ENCODE measurements at regions not wholly inside any gene's neighbourhood (a gene's known extent, or its start where the extent isn't known, plus 50 kb on each side); places are given as distances from the start of the nearest gene placed in this dataset.
"Not testable (repeated sequence)": the region's sequence is repeated elsewhere in the genome, so short reads cannot be mapped to it uniquely, and the experiment has no call there.

DNA sequence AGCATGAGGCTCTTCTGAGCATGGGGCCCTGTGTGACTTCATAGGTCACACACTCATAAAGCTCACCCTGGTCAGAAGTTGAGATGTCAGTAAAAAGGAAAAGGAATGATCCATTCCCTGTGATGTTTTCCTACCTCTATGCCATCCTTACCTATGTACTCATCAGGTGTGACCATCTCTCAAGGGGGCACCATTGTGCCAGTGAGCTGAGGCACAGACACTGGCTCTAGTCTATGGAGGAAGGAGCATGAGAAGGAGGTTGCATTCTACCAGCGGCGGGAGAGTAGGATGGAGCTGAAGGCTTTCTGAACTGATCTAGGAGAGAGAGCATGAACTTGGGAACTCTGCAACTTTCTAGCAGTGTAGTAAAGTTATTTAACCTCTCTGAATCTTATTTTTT lies 65.8 kb upstream of the RGL1 start:
- H2AFZ ChIP-seq (ENCODE audit: low read length), result no peak overlapping the region
- no peak overlapping the region for H3K23ac ChIP-seq (ENCODE audit: low read depth, low read length, poor library complexity)
- no peak for DNase-seq (ENCODE audit: low spot score)
- H3K36me3 ChIP-seq (replicated peaks in 1 of 2; ENCODE audit: control insufficient read depth in 2 of 2, insufficient read depth in 2 of 2, low read length in 2 of 2), result peaks cover 0 to 6% of the 10 kb centered on the region in 2 donors
- no peaks in the 10 kb centered on the region for H3K9me3 ChIP-seq (replicated peaks in 1 of 2; ENCODE audit: control insufficient read depth in 2 of 2, insufficient read depth in 1 of 2, low read depth in 1 of 2, low read length in 2 of 2)
- no peak overlapping the region for H3K27ac ChIP-seq (replicated peaks; ENCODE audit: low read length)
- H2AK5ac ChIP-seq (ENCODE audit: low read depth, low read length), result no peak overlapping the region
- no peaks in the 10 kb centered on the region for H3K79me1 ChIP-seq (ENCODE audit: low read depth, low read length)
- H3K18ac ChIP-seq (ENCODE audit: low read length), result no peak overlapping the region
- H2BK15ac ChIP-seq (ENCODE audit: low read length), result no peak overlapping the region
- H2BK5ac ChIP-seq (ENCODE audit: low read length), result no peak overlapping the region
- no peak overlapping the region for H3K9ac ChIP-seq (ENCODE audit: low read depth, low read length, poor library complexity)
- H3K4me3 ChIP-seq (ENCODE audit: low read length in 2 of 2), result no peak overlapping the region
- no peaks in the 10 kb centered on the region for H3K27me3 ChIP-seq (ENCODE audit: control insufficient read depth in 3 of 3, insufficient read depth in 3 of 3, low read depth in 1 of 3, low read length in 3 of 3)
- no peak overlapping the region for H3K4me2 ChIP-seq (ENCODE audit: insufficient read depth, low read length, poor library complexity, severe bottlenecking)
- no CpG with 5 or more reads among the region's 2 CpGs for WGBS, 2 donors (ENCODE audit: extremely low coverage in 2 of 2, insufficient read length in 2 of 2, insufficient replicate concordance in 1 of 2)
- no peak overlapping the region for H2BK12ac ChIP-seq (ENCODE audit: low read length)
- H4K91ac ChIP-seq (ENCODE audit: low read depth, low read length, poor library complexity), result no peak overlapping the region
- no peak overlapping the region for H2BK120ac ChIP-seq (ENCODE audit: low read depth, low read length)
- no peak overlapping the region for H4K8ac ChIP-seq (ENCODE audit: low read depth, low read length)
- no peak overlapping the region for H3K4ac ChIP-seq (ENCODE audit: low read length)
- H3K14ac ChIP-seq (ENCODE audit: low read length), result no peak overlapping the region
- H3K4me1 ChIP-seq (ENCODE audit: control insufficient read depth in 2 of 2, insufficient read depth in 1 of 2, low read depth in 1 of 2, low read length in 2 of 2), result peaks cover 2 to 5% of the 10 kb centered on the region in 2 donors

DNA sequence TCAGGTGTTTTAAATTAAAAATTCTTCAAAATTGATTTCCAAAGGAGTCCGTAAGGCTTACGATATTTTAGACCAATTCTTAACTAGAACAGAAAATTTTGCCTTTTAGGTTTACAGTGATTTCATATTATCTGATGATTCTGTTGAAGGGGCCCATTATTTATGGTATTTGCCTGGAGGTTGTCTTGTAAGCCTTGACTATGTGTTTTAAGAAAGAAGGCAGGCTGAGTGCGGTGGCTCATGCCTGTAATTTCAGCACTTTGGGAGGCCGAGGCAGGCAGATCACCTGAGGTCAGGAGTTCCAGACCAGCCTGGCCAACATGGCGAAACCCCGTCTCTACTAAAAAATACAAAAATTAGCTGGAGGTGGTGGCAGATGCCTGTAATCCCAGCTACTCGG lies 67.0 kb upstream of the RGL1 start:
- not testable (repeated sequence) for H2BK5ac ChIP-seq (ENCODE audit: low read length); H3K79me1 ChIP-seq (ENCODE audit: low read depth, low read length); H4K8ac ChIP-seq (ENCODE audit: low read depth, low read length); H2BK120ac ChIP-seq (ENCODE audit: low read depth, low read length); H3K9ac ChIP-seq (ENCODE audit: low read depth, low read length, poor library complexity); H3K4me2 ChIP-seq (ENCODE audit: insufficient read depth, low read length, poor library complexity, severe bottlenecking); H2BK15ac ChIP-seq (ENCODE audit: low read length); H3K18ac ChIP-seq (ENCODE audit: low read length); H3K27ac ChIP-seq (replicated peaks; ENCODE audit: low read length); H2BK12ac ChIP-seq (ENCODE audit: low read length); H2AFZ ChIP-seq (ENCODE audit: low read length); H4K91ac ChIP-seq (ENCODE audit: low read depth, low read length, poor library complexity); H3K27me3 ChIP-seq (ENCODE audit: control insufficient read depth in 3 of 3, insufficient read depth in 3 of 3, low read depth in 1 of 3, low read length in 3 of 3); H3K4me3 ChIP-seq (ENCODE audit: low read length in 2 of 2); H3K14ac ChIP-seq (ENCODE audit: low read length); H3K9me3 ChIP-seq (replicated peaks in 1 of 2; ENCODE audit: control insufficient read depth in 2 of 2, insufficient read depth in 1 of 2, low read depth in 1 of 2, low read length in 2 of 2); H2AK5ac ChIP-seq (ENCODE audit: low read depth, low read length); H3K36me3 ChIP-seq (replicated peaks in 1 of 2; ENCODE audit: control insufficient read depth in 2 of 2, insufficient read depth in 2 of 2, low read length in 2 of 2); H3K4me1 ChIP-seq (ENCODE audit: control insufficient read depth in 2 of 2, insufficient read depth in 1 of 2, low read depth in 1 of 2, low read length in 2 of 2); H3K23ac ChIP-seq (ENCODE audit: low read depth, low read length, poor library complexity); DNase-seq (ENCODE audit: low spot score); H3K4ac ChIP-seq (ENCODE audit: low read length)
- WGBS, 2 donors (ENCODE audit: extremely low coverage in 2 of 2, insufficient read length in 2 of 2, insufficient replicate concordance in 1 of 2), result no CpG with 5 or more reads among the region's 7 CpGs

DNA sequence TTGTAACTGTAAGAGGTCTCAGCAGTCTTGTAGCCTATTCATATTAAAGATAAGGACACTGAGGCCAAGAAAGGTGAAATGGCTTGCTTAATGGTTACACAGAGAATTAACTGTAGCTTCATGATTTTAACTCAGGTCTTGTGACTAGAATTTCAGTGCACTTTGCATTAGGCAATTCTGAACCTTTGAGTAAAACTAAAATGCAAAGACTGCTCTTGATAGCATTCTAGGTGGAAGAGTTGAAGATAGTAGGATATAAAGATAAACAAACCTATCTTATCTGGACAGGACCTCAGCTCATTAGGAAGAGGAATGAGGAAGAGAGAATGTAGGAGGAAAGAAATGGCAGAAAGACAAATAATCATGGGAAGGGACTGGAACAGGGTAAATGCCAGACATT lies 68.6 kb upstream of the RGL1 start:
- Histone ChIP-seq H3K14ac (ENCODE audit: low read length) (no peak overlapping the region), H3K27me3 (ENCODE audit: control insufficient read depth in 3 of 3, insufficient read depth in 3 of 3, low read depth in 1 of 3, low read length in 3 of 3) (no peaks in the 10 kb centered on the region)

DNA sequence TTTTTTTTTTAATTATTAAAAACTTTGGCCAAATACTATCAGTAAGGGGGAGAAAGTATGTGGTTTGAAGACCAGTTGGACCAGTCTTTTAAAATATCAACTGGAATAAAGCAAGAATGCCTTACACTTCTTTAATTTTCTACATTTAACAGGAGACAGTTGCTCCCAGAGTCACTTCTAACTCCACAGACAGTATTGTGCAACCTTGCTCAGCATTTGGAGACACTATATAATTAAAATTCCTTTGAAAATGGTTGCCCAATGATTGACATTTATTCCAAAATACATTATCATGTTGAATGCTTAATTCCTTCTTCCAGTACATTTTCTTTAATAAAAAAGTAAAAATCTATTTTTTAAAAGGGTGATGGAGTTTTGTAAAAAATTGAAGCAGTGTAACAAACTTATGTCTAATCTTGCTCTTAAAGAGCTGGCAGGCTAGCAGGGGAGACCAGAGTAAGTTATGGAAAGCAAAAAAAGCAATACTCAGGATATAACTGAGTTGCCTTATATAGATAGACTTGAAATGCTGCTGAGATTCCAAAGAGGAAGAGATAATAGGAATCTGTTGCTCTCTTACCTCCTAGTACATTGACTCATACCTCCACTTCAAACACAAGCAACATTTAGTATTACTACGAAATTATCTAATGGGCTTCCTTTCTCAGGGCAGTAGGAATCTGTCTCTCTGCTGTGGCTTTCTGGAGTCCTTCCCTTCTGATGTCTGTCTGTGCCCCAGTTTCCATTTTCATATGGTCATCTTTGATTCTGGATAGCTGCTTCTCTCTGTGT lies 69.7 kb upstream of the RGL1 start:
- Histone ChIP-seq H3K36me3 (replicated peaks in 1 of 2; ENCODE audit: control insufficient read depth in 2 of 2, insufficient read depth in 2 of 2, low read length in 2 of 2) (no peaks in the 10 kb centered on the region), H3K9ac (ENCODE audit: low read depth, low read length, poor library complexity) (no peak overlapping the region), H3K27me3 (ENCODE audit: control insufficient read depth in 3 of 3, insufficient read depth in 3 of 3, low read depth in 1 of 3, low read length in 3 of 3) (no peaks in the 10 kb centered on the region), H2AFZ (ENCODE audit: low read length) (no peak overlapping the region), H4K8ac (ENCODE audit: low read depth, low read length) (no peak overlapping the region), H2BK120ac (ENCODE audit: low read depth, low read length) (no peak overlapping the region), H4K91ac (ENCODE audit: low read depth, low read length, poor library complexity) (no peak overlapping the region), H3K27ac (replicated peaks; ENCODE audit: low read length) (no peak overlapping the region), H2BK15ac (ENCODE audit: low read length) (no peak overlapping the region), H2AK5ac (ENCODE audit: low read depth, low read length) (no peak overlapping the region), H3K4me1 (ENCODE audit: control insufficient read depth in 2 of 2, insufficient read depth in 1 of 2, low read depth in 1 of 2, low read length in 2 of 2) (peaks cover 2 to 5% of the 10 kb centered on the region in 2 donors), H3K14ac (ENCODE audit: low read length) (no peak overlapping the region), H3K79me1 (ENCODE audit: low read depth, low read length) (no peaks in the 10 kb centered on the region), H3K18ac (ENCODE audit: low read length) (no peak overlapping the region), H3K9me3 (replicated peaks in 1 of 2; ENCODE audit: control insufficient read depth in 2 of 2, insufficient read depth in 1 of 2, low read depth in 1 of 2, low read length in 2 of 2) (no peaks in the 10 kb centered on the region), H3K4me3 (ENCODE audit: low read length in 2 of 2) (no peak overlapping the region), H2BK5ac (ENCODE audit: low read length) (no peak overlapping the region), H3K4ac (ENCODE audit: low read length) (no peak overlapping the region), H3K4me2 (ENCODE audit: insufficient read depth, low read length, poor library complexity, severe bottlenecking) (no peak overlapping the region), H2BK12ac (ENCODE audit: low read length) (no peak overlapping the region), H3K23ac (ENCODE audit: low read depth, low read length, poor library complexity) (no peak overlapping the region)
- WGBS, 2 donors (ENCODE audit: extremely low coverage in 2 of 2, insufficient read length in 2 of 2, insufficient replicate concordance in 1 of 2), result no CpG with 5 or more reads among the region's 1 CpG
- no peak for DNase-seq (ENCODE audit: low spot score)

More for the DNA sequence above, 68.6 kb upstream of the RGL1 start:
- no peak overlapping the region for H2AK5ac ChIP-seq (ENCODE audit: low read depth, low read length)
- H3K36me3 ChIP-seq (replicated peaks in 1 of 2; ENCODE audit: control insufficient read depth in 2 of 2, insufficient read depth in 2 of 2, low read length in 2 of 2), result no peaks in the 10 kb centered on the region
- H3K4me2 ChIP-seq (ENCODE audit: insufficient read depth, low read length, poor library complexity, severe bottlenecking), result no peak overlapping the region
- no peak overlapping the region for H3K23ac ChIP-seq (ENCODE audit: low read depth, low read length, poor library complexity)
- H3K4me1 ChIP-seq (ENCODE audit: control insufficient read depth in 2 of 2, insufficient read depth in 1 of 2, low read depth in 1 of 2, low read length in 2 of 2), result peaks cover 2 to 5% of the 10 kb centered on the region in 2 donors
- no peak overlapping the region for H2AFZ ChIP-seq (ENCODE audit: low read length)
- H3K27ac ChIP-seq (replicated peaks; ENCODE audit: low read length), result no peak overlapping the region
- H3K4ac ChIP-seq (ENCODE audit: low read length), result no peak overlapping the region
- H3K9ac ChIP-seq (ENCODE audit: low read depth, low read length, poor library complexity), result no peak overlapping the region
- no peak overlapping the region for H2BK120ac ChIP-seq (ENCODE audit: low read depth, low read length)
- DNase-seq (ENCODE audit: low spot score), result no peak
- no peak overlapping the region for H3K18ac ChIP-seq (ENCODE audit: low read length)
- no peak overlapping the region for H2BK5ac ChIP-seq (ENCODE audit: low read length)
- no peak overlapping the region for H4K8ac ChIP-seq (ENCODE audit: low read depth, low read length)
- H2BK12ac ChIP-seq (ENCODE audit: low read length), result no peak overlapping the region
- no peaks in the 10 kb centered on the region for H3K79me1 ChIP-seq (ENCODE audit: low read depth, low read length)
- no peak overlapping the region for H2BK15ac ChIP-seq (ENCODE audit: low read length)
- no peaks in the 10 kb centered on the region for H3K9me3 ChIP-seq (replicated peaks in 1 of 2; ENCODE audit: control insufficient read depth in 2 of 2, insufficient read depth in 1 of 2, low read depth in 1 of 2, low read length in 2 of 2)
- H3K4me3 ChIP-seq (ENCODE audit: low read length in 2 of 2), result no peak overlapping the region
- no peak overlapping the region for H4K91ac ChIP-seq (ENCODE audit: low read depth, low read length, poor library complexity)
